ENCODE measurements at regions not wholly inside any gene's neighbourhood (a gene's known extent, or its start where the extent isn't known, plus 50 kb on each side); places are given as distances from the start of the nearest gene placed in this dataset.
A peak's percentile ranks its signal among the peaks of the same experiment; 100 is the strongest.

- TF ChIP-seq ZBTB4 (CRISPR knock-in tag; IDR thresholded peaks at IDR 0.05) = no peak
These were observed 324.0 kb downstream of the TXNL1 start (continued) for GRCh38 chr18:56314396-56314795.

- H3K4me2 ChIP-seq (ENCODE audit: control insufficient read depth, insufficient read depth) = no peak overlapping the region
- H4K20me1 ChIP-seq (ENCODE audit: control insufficient read depth, insufficient read depth) = no peaks in the 10 kb centered on the region
- ATAC-seq = peak; percentile 75
- H3K9ac ChIP-seq (ENCODE audit: control insufficient read depth, insufficient read depth, low read length) = no peak overlapping the region
- RAD21 ChIA-PET (ENCODE audit: unreplicated experiment) = interaction anchor here (0.7 to 1.3 kb wide), 6 partner anchors 13 to 1066 kb away, joined by 3 to 4 read pairs (median 3); no protein-coding TSS in a partner anchor
- SMC1A ChIA-PET (ENCODE audit: uncharacterized antibody, unreplicated experiment) = interaction anchor here (0.6 to 1.5 kb wide), 16 partner anchors 10 to 969 kb away, joined by 3 to 9 read pairs (median 3); no protein-coding TSS in a partner anchor
- H3K4me3 ChIP-seq = no peak overlapping the region
- no peaks in the 10 kb centered on the region for H3K36me3 ChIP-seq (ENCODE audit: control insufficient read depth in 2 of 2, insufficient read depth in 2 of 2, low read length in 1 of 2)
- H3K9me3 ChIP-seq (replicated peaks; ENCODE audit: control insufficient read depth, insufficient read depth, low read length) = no peaks in the 10 kb centered on the region
- CTCF ChIA-PET = interaction anchor here (0.7 to 2.5 kb wide), 6 partner anchors 13 to 898 kb away, joined by 3 to 7 read pairs (median 3); no protein-coding TSS in a partner anchor
- no TSS peak for BruUV-seq (replicated peaks)
- peak; percentile 37; the same call in 1 of the 2 replicates for TF ChIP-seq TCF7 (IDR thresholded peaks at IDR 0.05; ENCODE audit: borderline replicate concordance)
- no peak for TF ChIP-seq SIN3A (IDR thresholded peaks at IDR 0.05; ENCODE audit: low read depth, low read length)
- H3K27me3 ChIP-seq (replicated peaks in 1 of 2; ENCODE audit: control insufficient read depth in 2 of 2, insufficient read depth in 2 of 2, low read length in 1 of 2) = no peaks in the 10 kb centered on the region
- POLR2A ChIA-PET = interaction anchor here (0.7 kb wide), 1 partner anchor 991 kb away, joined by 3 read pairs; no protein-coding TSS in a partner anchor
- no peaks in the 10 kb centered on the region for H3K4me1 ChIP-seq (ENCODE audit: control insufficient read depth, insufficient read depth, low read length)
- H3K27ac ChIP-seq (ENCODE audit: control insufficient read depth, insufficient read depth) = no peak overlapping the region
- intact Hi-C loops (cut with micrococcal nuclease; ENCODE audit: unreplicated experiment) = no loop called here
- in situ Hi-C loops (cut with MboI) = no loop called here
- DNase-seq (ENCODE audit: low read depth, low spot score) = no peak
- H2AFZ ChIP-seq (ENCODE audit: control insufficient read depth, low read depth, low read length) = no peak overlapping the region
- 38% methylated on average over 5 of the region's 5 CpGs for WGBS (ENCODE audit: insufficient coverage, insufficient replicate concordance, low lambda C conversion rate, missing lambda C conversion rate)
- FAIRE-seq = no peak
- H3K79me2 ChIP-seq (ENCODE audit: control insufficient read depth, insufficient read depth, low read length) = no peaks in the 10 kb centered on the region
These were observed 325.6 kb downstream of the TXNL1 start for GRCh38 chr18:56312551-56313335.
